ENCODE measurements at regions not wholly inside any gene's neighbourhood (a gene's known extent, or its start where the extent isn't known, plus 50 kb on each side); places are given as distances from the start of the nearest gene placed in this dataset.

GRCh38 chr2:195535911-195536522 is 121.0 kb upstream of the SLC39A10 start (continued):
- no peak for TF ChIP-seq CUX1 (IDR thresholded peaks at IDR 0.05; ENCODE audit: insufficient replicate concordance, low read depth, low read length)
- no peak for TF ChIP-seq MTA3 (IDR thresholded peaks at IDR 0.05; ENCODE audit: borderline replicate concordance, low read length)
- TF ChIP-seq YY1 (IDR thresholded peaks at IDR 0.05; ENCODE audit: low read depth, low read length), result no peak
- peak; percentile 72; the same call in 1 of the 2 replicates for TF ChIP-seq DPF2 (IDR thresholded peaks at IDR 0.05)
- TF ChIP-seq EZH2 (IDR thresholded peaks at IDR 0.05; ENCODE audit: borderline replicate concordance, control insufficient read depth, low read depth, low read length), result no peak
- TF ChIP-seq, protein P1, sequence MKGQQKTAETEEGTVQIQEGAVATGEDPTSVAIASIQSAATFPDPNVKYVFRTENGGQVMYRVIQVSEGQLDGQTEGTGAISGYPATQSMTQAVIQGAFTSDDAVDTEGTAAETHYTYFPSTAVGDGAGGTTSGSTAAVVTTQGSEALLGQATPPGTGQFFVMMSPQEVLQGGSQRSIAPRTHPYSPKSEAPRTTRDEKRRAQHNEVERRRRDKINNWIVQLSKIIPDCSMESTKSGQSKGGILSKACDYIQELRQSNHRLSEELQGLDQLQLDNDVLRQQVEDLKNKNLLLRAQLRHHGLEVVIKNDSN (IDR thresholded peaks at IDR 0.05; ENCODE audit: borderline replicate concordance, extremely low read length, insufficient read depth, low read depth, low read length), result peak; percentile 39
- TF ChIP-seq E4F1 (IDR thresholded peaks at IDR 0.05; ENCODE audit: borderline replicate concordance, partially characterized antibody), result no peak
- no peak for TF ChIP-seq SMAD5 (IDR thresholded peaks at IDR 0.05; ENCODE audit: low read depth)
- 0 out of 2 replicates have a peak, but pooled peaks have one; percentile 15 for TF ChIP-seq BCL11A (IDR thresholded peaks at IDR 0.05; ENCODE audit: low read depth, low read length)
- TF ChIP-seq EED (IDR thresholded peaks at IDR 0.05; ENCODE audit: low read depth), result 0 out of 2 replicates have a peak, but pooled peaks have one; percentile 39
- TF ChIP-seq JUNB (IDR thresholded peaks at IDR 0.05), result no peak
- TF ChIP-seq ESRRA (IDR thresholded peaks at IDR 0.05; ENCODE audit: low read length), result no peak; the same call in 1 of the 2 replicates
- peak; percentile 95 for TF ChIP-seq SPI1 (IDR thresholded peaks at IDR 0.05; ENCODE audit: borderline replicate concordance, insufficient read depth, low read depth, low read length)
- TF ChIP-seq HDAC6 (IDR thresholded peaks at IDR 0.05; ENCODE audit: unreplicated experiment), result no peak
- TF ChIP-seq SP1 (IDR thresholded peaks at IDR 0.05; ENCODE audit: low read depth, low read length), result no peak

Measured in GM12878 (cell line).